ENCODE measurements at regions not wholly inside any gene's neighbourhood (a gene's known extent, or its start where the extent isn't known, plus 50 kb on each side); places are given as distances from the start of the nearest gene placed in this dataset.

GRCh38 chr13:111922086-111922485 lies 144.9 kb upstream of the SOX1 start:
- TF ChIP-seq CTCF (IDR thresholded peaks at IDR 0.05) (no peak), POLR2A (IDR thresholded peaks at IDR 0.05) (no peak)

All from gastroesophageal sphincter (tissue), 3 donors.